Activated B cell treated with CpG ODN at 0.5 μM for 24 hours (primary cell): ENCODE measurements at regions not wholly inside any gene's neighbourhood (a gene's known extent, or its start where the extent isn't known, plus 50 kb on each side); places are given as distances from the start of the nearest gene placed in this dataset.

Source experiments
- ATAC-seq: fragments of 200-7000 bp; cut with Tn5 transposase; one replicate; pipeline ENCODE4 v1.10.0; 2021; ENCODE audit warnings: low read depth, mild to moderate bottlenecking, moderate library complexity
- CTCF ChIA-PET: fragments of 350-600 bp; sonication (Branson Sonifier 250); formaldehyde crosslinking; loops from one replicate; lab custom pipeline; 2021; ENCODE audit warnings: antibody characterized with exemption; lab: Charles Lee
- POLR2A ChIA-PET: fragments of 350-600 bp; sonication (Branson Sonifier 250); formaldehyde crosslinking; loops from one replicate; lab custom pipeline; 2021; ENCODE audit warnings: antibody characterized with exemption; lab: Charles Lee
- DNase-seq: peaks from one replicate; pipeline ENCODE4 v3.0.0; 2022
- H3K27ac Mint-ChIP-seq: one replicate; pipeline ENCODE4 v1.8.0; 2020; ENCODE audit warnings: mixed read lengths
- H3K27me3 Mint-ChIP-seq: one replicate; pipeline ENCODE4 v1.8.0; 2021; ENCODE audit warnings: mixed read lengths
- H3K36me3 Mint-ChIP-seq: one replicate; pipeline ENCODE4 v1.8.0; 2021; ENCODE audit warnings: low read depth, mixed read lengths
- H3K4me1 Mint-ChIP-seq: one replicate; pipeline ENCODE4 v1.8.0; 2021; ENCODE audit warnings: mixed read lengths
- H3K4me3 Mint-ChIP-seq: one replicate; pipeline ENCODE4 v1.8.0; 2020; ENCODE audit warnings: mild to moderate bottlenecking, mixed read lengths
- H3K9me3 Mint-ChIP-seq: one replicate; pipeline ENCODE4 v1.8.0; 2020; ENCODE audit warnings: mixed read lengths
- CTCF ChIP-seq: fragments of 200-600 bp; IDR thresholded peaks from one replicate; pipeline ENCODE4 v1.8.0; 2022; ENCODE audit warnings: antibody characterized with exemption, mild to moderate bottlenecking
- intact Hi-C: fragments of 100-400 bp; cut with micrococcal nuclease; formaldehyde crosslinking; loops from one replicate; pipeline ENCODE4 v1.15.1; 2024

- Mint-ChIP-seq H3K9me3 (peaks cover 19% of the 10 kb centered on the region), H3K36me3 (no peaks in the 10 kb centered on the region), H3K4me1 (no peaks in the 10 kb centered on the region), H3K27me3 (no peaks in the 10 kb centered on the region), H3K4me3 (no peak overlapping the region), H3K27ac (no peak overlapping the region)
- ChIA-PET CTCF (no interaction called here), POLR2A (no interaction called here)
- no peak for TF ChIP-seq CTCF
- ATAC-seq: no peak
- intact Hi-C loops: no loop called here
- DNase-seq: no peak
Measured at GRCh38 chr12:29921307-29921706, 137.6 kb upstream of the TMTC1 start.

GRCh38 chr12:29908157-29908556 is 124.4 kb upstream of the TMTC1 start:
- POLR2A ChIA-PET: no interaction called here
- TF ChIP-seq CTCF: no peak
- no peaks in the 10 kb centered on the region for H3K36me3 Mint-ChIP-seq
- ATAC-seq (no peak), DNase-seq (no peak)
- no peak overlapping the region for H3K4me3 Mint-ChIP-seq
- intact Hi-C loops: no loop called here
- H3K4me1 Mint-ChIP-seq: no peaks in the 10 kb centered on the region
- CTCF ChIA-PET: no interaction called here
- H3K27ac Mint-ChIP-seq: no peak overlapping the region
- H3K9me3 Mint-ChIP-seq: peaks cover 4% of the 10 kb centered on the region
- H3K27me3 Mint-ChIP-seq: no peaks in the 10 kb centered on the region

- Mint-ChIP-seq H3K4me3 (no peak overlapping the region), H3K27ac (no peak overlapping the region), H3K9me3 (peaks cover 4% of the 10 kb centered on the region), H3K4me1 (no peaks in the 10 kb centered on the region), H3K27me3 (no peaks in the 10 kb centered on the region), H3K36me3 (no peaks in the 10 kb centered on the region)
- intact Hi-C loops: no loop called here
- no peak for ATAC-seq
- no peak for DNase-seq
- CTCF ChIA-PET: no interaction called here
- TF ChIP-seq CTCF: no peak
- POLR2A ChIA-PET: no interaction called here
Measured at GRCh38 chr12:29907461-29907860, 123.7 kb upstream of the TMTC1 start.

GRCh38 chr12:29902043-29902442 is 118.3 kb upstream of the TMTC1 start:
- DNase-seq: no peak
- no peak overlapping the region for H3K27ac Mint-ChIP-seq
- intact Hi-C loops: no loop called here

GRCh38 chr12:29901585-29901984 is 117.8 kb upstream of the TMTC1 start:
- no peak for ATAC-seq
- Mint-ChIP-seq H3K4me1 (no peaks in the 10 kb centered on the region), H3K27ac (no peak overlapping the region), H3K36me3 (no peaks in the 10 kb centered on the region), H3K27me3 (no peaks in the 10 kb centered on the region), H3K9me3 (peaks cover 3% of the 10 kb centered on the region), H3K4me3 (no peak overlapping the region)
- TF ChIP-seq CTCF: no peak
- ChIA-PET POLR2A (no interaction called here), CTCF (no interaction called here)
- intact Hi-C loops: no loop called here
- no peak for DNase-seq

More at GRCh38 chr12:29902043-29902442, 118.3 kb upstream of the TMTC1 start:
- CTCF ChIA-PET: no interaction called here
- H3K4me1 Mint-ChIP-seq: no peaks in the 10 kb centered on the region
- no peak for ATAC-seq
- no peaks in the 10 kb centered on the region for H3K27me3 Mint-ChIP-seq
- no peak for TF ChIP-seq CTCF
- POLR2A ChIA-PET: no interaction called here
- H3K9me3 Mint-ChIP-seq: peaks cover 3% of the 10 kb centered on the region
- H3K36me3 Mint-ChIP-seq: no peaks in the 10 kb centered on the region
- H3K4me3 Mint-ChIP-seq: no peak overlapping the region
